ENCODE measurements at regions not wholly inside any gene's neighbourhood (a gene's known extent, or its start where the extent isn't known, plus 50 kb on each side); places are given as distances from the start of the nearest gene placed in this dataset.

DNA sequence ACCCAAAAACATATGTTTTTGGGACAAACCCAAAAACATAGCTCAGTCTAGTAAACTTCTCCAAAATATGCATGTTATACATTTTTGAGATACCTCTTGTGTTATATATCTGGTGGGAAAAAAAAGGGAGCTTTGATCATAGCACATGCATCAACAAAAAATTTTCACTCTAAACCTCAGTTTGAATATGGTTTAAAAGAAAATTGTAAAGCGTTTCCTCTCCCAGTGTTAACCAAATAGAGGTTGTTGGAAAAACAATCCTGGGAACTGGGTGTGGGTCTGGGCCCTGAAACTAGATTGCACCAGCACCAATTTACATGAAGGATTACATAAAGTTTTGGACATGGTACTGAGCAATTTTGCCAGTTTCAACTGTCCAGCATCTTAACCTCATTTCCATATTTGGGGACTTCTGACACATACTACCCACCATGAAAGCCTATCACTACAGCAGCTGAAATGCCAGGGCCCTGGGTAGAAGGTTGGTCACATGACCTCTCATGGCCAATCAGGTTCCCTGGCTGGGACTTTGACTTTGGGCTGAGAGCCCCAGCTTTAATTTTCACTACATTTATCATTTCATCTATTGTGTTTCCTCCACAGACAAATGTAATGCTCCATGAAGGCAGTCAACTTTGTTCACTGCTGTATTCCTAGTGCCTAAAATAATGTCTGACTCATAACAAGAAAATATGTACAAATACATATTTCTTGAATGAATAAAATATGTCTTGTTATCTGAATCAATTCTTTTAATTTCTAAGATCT is 150.7 kb downstream of the SETD4 start:
- DNase-seq (ENCODE audit: low read depth in 1 of 2, low spot score in 1 of 2), result no peak
- Histone ChIP-seq H3K27ac (replicated peaks) (no peak overlapping the region), H3K27me3 (ENCODE audit: insufficient read depth, poor library complexity, severe bottlenecking) (no peaks in the 10 kb centered on the region), H3K4me3 (replicated peaks; ENCODE audit: insufficient read depth, low read length) (no peak overlapping the region)
- TF ChIP-seq POLR2AphosphoS5 (IDR thresholded peaks at IDR 0.05; ENCODE audit: low read depth) (no peak), CTCF (IDR thresholded peaks at IDR 0.05; ENCODE audit: insufficient read depth, low read length) (no peak), SPI1 (IDR thresholded peaks at IDR 0.05; ENCODE audit: borderline replicate concordance, low read depth) (no peak), GABPA (IDR thresholded peaks at IDR 0.05; ENCODE audit: low read depth) (no peak)
- TF ChIP-seq, protein P1, sequence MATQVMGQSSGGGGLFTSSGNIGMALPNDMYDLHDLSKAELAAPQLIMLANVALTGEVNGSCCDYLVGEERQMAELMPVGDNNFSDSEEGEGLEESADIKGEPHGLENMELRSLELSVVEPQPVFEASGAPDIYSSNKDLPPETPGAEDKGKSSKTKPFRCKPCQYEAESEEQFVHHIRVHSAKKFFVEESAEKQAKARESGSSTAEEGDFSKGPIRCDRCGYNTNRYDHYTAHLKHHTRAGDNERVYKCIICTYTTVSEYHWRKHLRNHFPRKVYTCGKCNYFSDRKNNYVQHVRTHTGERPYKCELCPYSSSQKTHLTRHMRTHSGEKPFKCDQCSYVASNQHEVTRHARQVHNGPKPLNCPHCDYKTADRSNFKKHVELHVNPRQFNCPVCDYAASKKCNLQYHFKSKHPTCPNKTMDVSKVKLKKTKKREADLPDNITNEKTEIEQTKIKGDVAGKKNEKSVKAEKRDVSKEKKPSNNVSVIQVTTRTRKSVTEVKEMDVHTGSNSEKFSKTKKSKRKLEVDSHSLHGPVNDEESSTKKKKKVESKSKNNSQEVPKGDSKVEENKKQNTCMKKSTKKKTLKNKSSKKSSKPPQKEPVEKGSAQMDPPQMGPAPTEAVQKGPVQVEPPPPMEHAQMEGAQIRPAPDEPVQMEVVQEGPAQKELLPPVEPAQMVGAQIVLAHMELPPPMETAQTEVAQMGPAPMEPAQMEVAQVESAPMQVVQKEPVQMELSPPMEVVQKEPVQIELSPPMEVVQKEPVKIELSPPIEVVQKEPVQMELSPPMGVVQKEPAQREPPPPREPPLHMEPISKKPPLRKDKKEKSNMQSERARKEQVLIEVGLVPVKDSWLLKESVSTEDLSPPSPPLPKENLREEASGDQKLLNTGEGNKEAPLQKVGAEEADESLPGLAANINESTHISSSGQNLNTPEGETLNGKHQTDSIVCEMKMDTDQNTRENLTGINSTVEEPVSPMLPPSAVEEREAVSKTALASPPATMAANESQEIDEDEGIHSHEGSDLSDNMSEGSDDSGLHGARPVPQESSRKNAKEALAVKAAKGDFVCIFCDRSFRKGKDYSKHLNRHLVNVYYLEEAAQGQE (IDR thresholded peaks at IDR 0.05; ENCODE audit: insufficient replicate concordance, low read depth), result no peak

- DNase-seq (ENCODE audit: low read depth in 1 of 2, low spot score in 1 of 2), result no peak
- Histone ChIP-seq H3K27ac (replicated peaks) (no peak overlapping the region), H3K27me3 (ENCODE audit: insufficient read depth, poor library complexity, severe bottlenecking) (no peaks in the 10 kb centered on the region), H3K4me3 (replicated peaks; ENCODE audit: insufficient read depth, low read length) (no peak overlapping the region)
- TF ChIP-seq SPI1 (IDR thresholded peaks at IDR 0.05; ENCODE audit: borderline replicate concordance, low read depth) (no peak), POLR2AphosphoS5 (IDR thresholded peaks at IDR 0.05; ENCODE audit: low read depth) (no peak), CTCF (IDR thresholded peaks at IDR 0.05; ENCODE audit: insufficient read depth, low read length) (no peak), GABPA (IDR thresholded peaks at IDR 0.05; ENCODE audit: low read depth) (no peak)
- TF ChIP-seq, protein P1 (IDR thresholded peaks at IDR 0.05; ENCODE audit: insufficient replicate concordance, low read depth), result no peak
Measured at GRCh38 chr21:35908311-35909078, 151.8 kb downstream of the SETD4 start.

- TF ChIP-seq, protein P1 (IDR thresholded peaks at IDR 0.05; ENCODE audit: insufficient replicate concordance, low read depth), result no peak
- Histone ChIP-seq H3K4me3 (replicated peaks; ENCODE audit: insufficient read depth, low read length) (no peak overlapping the region), H3K27ac (replicated peaks) (no peak overlapping the region), H3K27me3 (ENCODE audit: insufficient read depth, poor library complexity, severe bottlenecking) (no peaks in the 10 kb centered on the region)
- no peak for DNase-seq (ENCODE audit: low read depth in 1 of 2, low spot score in 1 of 2)
Measured at GRCh38 chr21:35906586-35906985, 153.7 kb downstream of the SETD4 start.

Measured in HL-60 (cell line).